Astrocyte of the spinal cord (primary cell): ENCODE measurements at regions not wholly inside any gene's neighbourhood (a gene's known extent, or its start where the extent isn't known, plus 50 kb on each side); places are given as distances from the start of the nearest gene placed in this dataset.

Source experiments
- DNase-seq: peaks from one replicate; pipeline ENCODE4 v3.0.0; 2011; ENCODE audit warnings: low read depth, low spot score
- H3K4me3 ChIP-seq: 2 replicates; pipeline ENCODE4 v1.5.1; 2011; ENCODE audit warnings: low read depth, mild to moderate bottlenecking, low read length, moderate library complexity
- CTCF ChIP-seq: IDR thresholded peaks from 2 replicates; pipeline ENCODE4 v1.5.1; 2012; ENCODE audit warnings: low read depth, mild to moderate bottlenecking, low read length, inconsistent platforms
- in situ Hi-C: cut with HindIII; loops from 2 replicates; pipeline ENCODE4 v1.10.0; 2017; ENCODE audit warnings: low sequenced_read_pairs

- no peak for TF ChIP-seq CTCF
- DNase-seq, result no peak
- no peak overlapping the region for H3K4me3 ChIP-seq
- in situ Hi-C loops, result no loop called here
Observed at GRCh38 chr1:55539652-55540512, 324.7 kb upstream of the USP24 start.

- in situ Hi-C loops, result no loop called here
- H3K4me3 ChIP-seq, result no peak overlapping the region
- DNase-seq, result no peak
- no peak for TF ChIP-seq CTCF
Observed at GRCh38 chr1:55538428-55538827, 323.3 kb upstream of the USP24 start.

DNA sequence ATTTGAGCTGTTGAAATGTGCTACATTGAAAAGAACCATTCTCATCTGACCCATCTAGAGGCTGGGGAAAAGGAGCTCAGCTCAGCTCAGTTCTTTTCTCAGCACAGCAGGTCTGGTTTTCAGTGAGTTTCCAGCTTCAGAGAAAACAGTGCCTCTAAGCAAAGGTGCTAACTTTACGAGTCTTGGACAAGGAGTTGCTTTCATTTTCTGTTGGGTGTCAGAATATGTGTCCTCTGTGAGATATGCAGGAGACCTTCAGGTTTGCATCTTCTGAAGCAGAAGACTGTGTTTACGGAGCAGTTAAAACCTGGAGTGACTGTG, 321.3 kb upstream of the USP24 start:
- in situ Hi-C loops, result no loop called here
- DNase-seq, result no peak
- TF ChIP-seq CTCF, result no peak
- H3K4me3 ChIP-seq, result no peak overlapping the region

- TF ChIP-seq CTCF, result no peak
- in situ Hi-C loops, result no loop called here
- H3K4me3 ChIP-seq, result no peak overlapping the region
- DNase-seq, result no peak
Observed at GRCh38 chr1:55535724-55536544, 320.8 kb upstream of the USP24 start.

DNA sequence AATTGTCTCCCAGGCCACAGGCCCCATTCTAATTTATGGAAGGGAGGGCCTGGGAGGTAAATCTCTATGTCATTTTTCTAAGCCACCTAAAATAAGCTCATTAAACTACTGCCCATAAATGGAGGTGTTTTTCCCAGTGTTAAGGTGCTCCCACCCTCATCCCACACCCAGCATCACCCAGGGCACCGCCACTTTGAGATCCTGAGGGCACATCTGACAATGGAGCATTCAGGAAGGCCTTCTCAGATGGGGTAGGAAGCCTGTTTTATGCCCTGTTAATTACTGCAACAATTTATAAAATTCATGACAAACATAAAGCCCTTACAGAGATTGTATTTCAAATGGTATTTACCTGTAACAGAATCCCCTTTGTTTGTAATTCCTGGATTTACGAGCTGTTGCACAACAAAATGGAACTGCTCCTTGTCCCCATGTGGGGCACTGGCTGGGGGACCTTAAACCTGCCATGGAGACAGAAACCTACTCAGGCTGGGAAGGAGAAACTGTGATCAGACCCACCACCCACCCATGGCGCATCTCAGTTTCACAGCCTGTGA, 319.5 kb upstream of the USP24 start:
- no peak overlapping the region for H3K4me3 ChIP-seq
- in situ Hi-C loops, result no loop called here
- no peak for TF ChIP-seq CTCF
- no peak for DNase-seq

GRCh38 chr1:55531644-55532043, 316.5 kb upstream of the USP24 start:
- in situ Hi-C loops, result no loop called here
- H3K4me3 ChIP-seq, result no peak overlapping the region
- TF ChIP-seq CTCF, result no peak
- DNase-seq, result no peak
